Stimulated activated CD4-positive, alpha-beta T cell treated with anti-CD3 and anti-CD28 coated beads, Interleukin-2, amount 100 ng/mL, for 48 hours (primary cell): ENCODE measurements at regions not wholly inside any gene's neighbourhood (a gene's known extent, or its start where the extent isn't known, plus 50 kb on each side); places are given as distances from the start of the nearest gene placed in this dataset.

Source experiments
- DNase-seq, 2 donors: peaks; one replicate each; pipeline ENCODE4 v3.0.0-alpha.2; 2020

- no peak for DNase-seq
Measured at GRCh38 chr11:134562941-134563471, 151.0 kb upstream of the B3GAT1 start.

GRCh38 chr11:134562196-134562595 lies 150.2 kb upstream of the B3GAT1 start:
- no peak for DNase-seq

DNA sequence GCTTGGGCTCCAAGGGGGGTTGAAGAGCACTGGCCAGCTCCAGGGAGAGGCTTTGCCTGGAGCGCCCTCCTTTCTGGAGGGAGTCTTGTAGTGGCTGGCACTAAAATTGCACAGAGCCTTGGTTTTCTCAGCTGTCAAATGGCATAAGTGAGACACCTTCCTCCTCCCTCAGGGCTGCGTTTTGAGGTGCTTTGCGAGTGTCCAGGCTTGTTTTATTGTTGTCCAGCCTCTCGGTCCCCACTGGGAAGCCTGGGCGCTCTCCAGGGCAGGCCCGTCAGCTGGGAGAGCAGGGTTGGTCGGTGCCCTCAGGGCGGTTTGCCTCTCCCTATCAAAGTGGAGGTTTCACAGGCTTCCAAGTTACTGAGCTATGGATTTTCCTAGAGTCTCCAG lies 149.3 kb upstream of the B3GAT1 start:
- DNase-seq, result no peak

DNA sequence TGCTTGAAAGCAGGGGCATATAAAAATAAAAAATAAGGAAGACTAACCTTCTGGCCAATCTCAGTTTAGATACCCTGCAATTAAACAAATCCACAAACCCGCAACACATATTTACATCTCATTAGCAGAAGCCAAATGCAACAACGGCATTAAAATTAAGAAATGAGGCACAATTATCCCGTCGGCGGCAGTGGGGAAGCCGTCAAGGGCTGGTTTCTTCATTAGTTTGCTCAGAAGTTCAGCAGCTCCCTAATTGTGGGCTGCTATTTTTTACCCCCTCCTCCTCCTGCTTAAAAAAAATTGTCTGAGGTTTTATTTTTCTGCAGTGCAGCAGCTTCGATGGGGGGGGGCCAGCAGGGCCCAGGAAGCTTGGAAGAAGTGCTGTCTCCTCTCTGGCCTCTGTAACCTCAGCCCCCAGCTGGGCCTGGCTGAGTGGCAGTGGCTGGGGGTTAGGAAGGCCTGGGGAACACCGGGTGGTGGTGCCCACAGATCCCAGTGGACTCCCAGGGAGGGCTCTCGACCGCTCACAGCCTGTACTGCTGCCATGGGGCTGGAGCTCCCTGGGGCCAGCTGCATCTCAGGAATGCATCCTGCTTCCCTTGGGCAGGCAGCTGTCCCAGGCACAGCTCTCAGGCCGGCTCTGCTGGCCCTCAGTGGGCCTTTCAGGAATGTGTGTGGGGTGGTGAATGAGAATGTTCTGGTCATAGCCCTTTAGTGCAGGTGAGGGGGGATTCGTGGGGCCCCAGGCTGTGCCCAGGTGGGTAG lies 148.7 kb upstream of the B3GAT1 start:
- DNase-seq, result no peak

DNA sequence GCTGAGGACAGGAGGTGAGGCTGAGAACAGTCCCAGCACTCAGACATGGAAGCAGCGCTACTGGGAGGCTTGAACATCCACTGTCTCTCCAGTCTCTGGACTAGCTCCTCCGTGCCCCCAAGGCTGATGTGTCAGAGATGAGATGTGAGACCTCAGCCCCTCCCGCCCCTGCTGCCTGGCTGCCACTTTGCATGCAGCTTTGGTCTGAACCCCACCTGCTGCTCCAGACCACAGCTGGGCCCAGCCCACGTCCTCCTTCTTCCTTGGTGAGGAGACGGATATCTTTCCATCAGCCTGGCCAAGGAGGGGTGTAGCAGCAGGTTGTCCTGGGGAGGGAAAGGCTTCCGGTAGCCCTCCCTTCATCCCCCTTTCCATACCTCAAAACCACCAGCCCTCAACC lies 148.0 kb upstream of the B3GAT1 start:
- DNase-seq, result no peak

- no peak for DNase-seq
Measured at GRCh38 chr11:134559602-134559962, 147.5 kb upstream of the B3GAT1 start.

GRCh38 chr11:134558916-134559601 lies 147.0 kb upstream of the B3GAT1 start:
- no peak for DNase-seq

DNA sequence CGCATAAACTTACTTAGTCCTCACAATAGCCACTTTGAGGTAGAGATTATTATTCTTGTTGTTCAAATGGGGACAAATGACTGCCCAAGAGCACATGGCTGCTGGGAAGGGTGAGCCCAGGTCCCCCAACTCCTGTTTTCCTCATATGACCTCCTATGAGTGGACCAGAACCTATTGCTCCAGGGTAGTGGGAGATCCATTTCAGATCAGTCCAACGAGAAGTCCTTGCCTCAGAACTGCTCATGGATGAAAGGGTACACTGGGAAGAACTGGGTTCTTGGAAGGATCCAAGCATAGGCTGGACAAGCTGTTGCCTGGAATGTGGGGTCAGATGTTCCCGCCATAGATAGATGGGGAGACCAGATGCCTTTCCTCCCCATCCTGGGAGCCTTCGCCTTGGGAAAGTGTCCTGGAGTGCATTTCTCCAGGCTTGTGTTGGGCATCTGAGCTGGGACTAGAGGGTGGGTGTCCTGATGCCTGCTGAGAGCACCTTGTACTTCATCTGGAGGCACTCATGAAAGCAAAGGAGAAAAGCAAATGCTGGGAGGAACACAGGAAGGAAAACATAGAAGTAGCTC lies 146.3 kb upstream of the B3GAT1 start:
- no peak for DNase-seq

- no peak for DNase-seq
Measured at GRCh38 chr11:134557571-134558257, 145.7 kb upstream of the B3GAT1 start.

DNA sequence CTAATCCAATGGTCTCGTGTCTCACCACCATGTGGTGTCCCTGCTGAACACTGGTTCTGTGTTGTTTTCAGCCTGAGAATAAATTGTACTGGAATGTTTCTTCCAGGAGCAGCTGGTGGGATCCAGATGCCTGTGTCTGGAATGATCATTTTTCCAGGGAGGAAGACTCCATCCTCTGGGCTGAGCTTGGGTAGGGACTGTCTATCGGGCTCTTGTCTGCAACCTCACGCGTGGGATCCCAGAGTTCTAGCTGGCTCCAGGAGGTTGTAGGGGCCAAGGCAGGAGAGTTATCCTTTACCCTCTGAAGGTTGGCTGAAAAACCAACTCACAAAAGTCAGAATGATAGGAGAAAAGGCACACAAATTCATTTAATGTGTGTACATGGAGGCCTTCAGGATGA lies 144.1 kb upstream of the B3GAT1 start:
- DNase-seq, result no peak

GRCh38 chr11:134555510-134555909 lies 143.5 kb upstream of the B3GAT1 start:
- no peak for DNase-seq

GRCh38 chr11:134554861-134555260 lies 142.8 kb upstream of the B3GAT1 start:
- no peak for DNase-seq

- no peak for DNase-seq
Measured at GRCh38 chr11:134554106-134554505, 142.1 kb upstream of the B3GAT1 start.

GRCh38 chr11:134552749-134553148 lies 140.7 kb upstream of the B3GAT1 start:
- no peak for DNase-seq

DNA sequence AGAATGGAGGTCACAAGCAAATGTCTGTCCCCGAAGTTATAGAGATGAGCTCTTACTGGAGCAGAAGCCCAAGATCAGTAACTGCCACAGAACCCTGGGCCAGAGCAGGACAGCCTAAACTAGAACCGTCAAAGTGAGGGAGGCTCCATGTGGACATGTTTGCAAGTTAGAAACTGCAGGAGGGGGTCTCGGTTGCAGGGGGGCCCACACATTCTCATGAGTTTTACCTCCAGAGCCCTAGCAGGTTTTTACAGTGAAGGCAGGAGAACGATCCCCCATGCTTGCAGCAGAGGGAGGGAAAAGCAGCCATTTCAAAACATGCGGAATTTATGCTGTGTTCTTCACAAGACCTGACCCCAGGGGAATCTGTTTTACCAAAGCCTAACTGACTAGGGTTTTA lies 133.5 kb upstream of the B3GAT1 start:
- DNase-seq, result no peak

GRCh38 chr11:134544095-134544815 lies 132.2 kb upstream of the B3GAT1 start:
- no peak for DNase-seq

DNA sequence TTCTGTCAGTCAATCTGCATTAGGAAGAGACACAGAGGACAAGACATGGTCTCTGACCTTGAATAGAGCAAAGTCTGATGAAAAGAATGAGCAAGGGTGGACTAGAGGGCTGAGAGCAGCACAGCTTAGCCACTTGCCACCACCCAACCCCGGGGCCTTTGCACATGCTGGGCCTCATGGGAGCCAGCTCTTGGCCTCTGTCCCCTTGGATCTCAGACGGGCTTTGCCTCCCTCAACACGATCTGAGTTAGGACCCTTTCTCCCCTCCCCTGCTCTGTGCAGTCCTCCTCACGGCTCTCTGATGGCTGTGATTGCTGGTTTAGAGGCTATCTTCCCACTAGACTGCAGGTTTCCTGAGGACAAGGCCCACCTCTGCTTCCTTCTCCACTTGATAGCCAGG lies 131.6 kb upstream of the B3GAT1 start:
- DNase-seq, result no peak

- DNase-seq, result no peak
Measured at GRCh38 chr11:134543241-134543640, 131.2 kb upstream of the B3GAT1 start.

DNA sequence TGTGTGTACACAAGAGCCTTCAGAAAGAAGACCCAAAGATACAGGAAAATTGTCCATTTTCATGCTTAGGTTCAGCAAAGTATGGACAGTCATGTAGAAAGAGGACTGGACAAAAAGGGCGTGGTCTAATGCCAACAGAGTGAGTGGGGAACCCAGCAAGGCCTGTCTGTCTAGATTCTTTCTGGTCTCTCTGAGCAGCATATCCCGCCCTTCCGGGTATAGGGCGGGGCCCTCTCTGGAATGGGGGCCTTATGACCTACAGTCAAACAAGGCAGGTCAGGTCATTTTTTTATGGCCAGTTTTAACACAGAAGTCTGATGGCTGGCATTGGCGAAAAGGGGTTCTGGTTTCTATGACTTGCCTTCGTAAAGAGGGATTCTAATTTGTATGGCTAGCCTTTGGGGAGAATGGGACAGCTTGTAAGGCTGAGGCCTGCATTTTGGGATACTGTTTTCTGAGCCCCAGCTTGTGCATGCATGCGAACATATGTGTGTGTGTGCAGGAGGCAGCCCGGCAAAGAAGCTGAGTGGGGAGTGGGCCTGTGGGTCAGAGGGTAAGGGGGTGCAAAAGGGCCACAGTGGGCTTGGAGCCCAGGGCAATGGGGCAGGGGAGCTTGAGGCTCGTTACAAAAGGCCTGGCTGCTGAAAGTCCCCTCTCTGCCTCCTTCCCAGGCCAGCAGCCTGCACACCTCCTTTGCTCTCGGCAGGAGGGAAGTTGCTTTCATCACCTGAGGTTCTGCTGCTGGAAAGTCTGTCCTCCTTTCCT lies 130.5 kb upstream of the B3GAT1 start:
- no peak for DNase-seq

- no peak for DNase-seq
Measured at GRCh38 chr11:134541951-134542350, 129.9 kb upstream of the B3GAT1 start.

DNA sequence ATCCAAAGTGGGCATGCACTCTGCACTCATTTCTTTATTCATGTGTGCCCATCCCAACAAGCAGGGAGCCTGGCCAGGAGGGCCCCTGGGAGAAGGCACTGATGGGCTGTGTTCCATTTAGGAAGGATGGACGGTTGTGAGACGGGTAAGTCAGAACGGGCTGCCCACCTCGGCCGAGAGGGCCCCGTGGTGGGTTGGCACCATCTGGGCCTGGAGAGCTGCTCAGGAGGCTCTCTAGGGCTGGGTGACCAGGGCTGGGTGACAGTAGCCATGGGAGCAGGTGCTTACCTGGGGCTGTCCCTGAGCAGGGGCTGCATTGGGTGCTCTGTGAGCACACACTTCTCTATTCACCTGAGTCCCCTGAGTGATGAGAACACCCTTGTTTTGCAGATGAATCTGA lies 129.3 kb upstream of the B3GAT1 start:
- DNase-seq, result no peak

DNA sequence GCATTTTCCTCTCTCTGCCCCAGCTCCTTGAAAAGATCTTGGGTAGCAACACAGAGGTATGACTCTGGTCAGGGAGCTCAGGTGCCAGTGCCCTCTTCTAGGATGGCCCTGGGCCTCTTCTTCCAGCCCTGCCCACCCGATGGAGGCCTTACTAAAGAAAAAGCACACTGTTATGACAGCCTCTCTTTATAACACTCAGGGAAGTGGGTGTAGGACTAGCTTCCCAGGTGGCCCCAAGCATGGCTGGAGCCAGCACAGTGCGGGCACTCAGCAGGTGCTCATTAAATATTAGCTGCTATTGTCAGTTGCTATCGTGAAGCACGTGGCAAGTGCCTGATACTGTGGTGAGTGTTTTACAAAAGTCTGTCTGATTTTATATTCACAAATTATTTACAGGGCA lies 127.2 kb upstream of the B3GAT1 start:
- no peak for DNase-seq
